ENCODE measurements at regions not wholly inside any gene's neighbourhood (a gene's known extent, or its start where the extent isn't known, plus 50 kb on each side); places are given as distances from the start of the nearest gene placed in this dataset.

DNA sequence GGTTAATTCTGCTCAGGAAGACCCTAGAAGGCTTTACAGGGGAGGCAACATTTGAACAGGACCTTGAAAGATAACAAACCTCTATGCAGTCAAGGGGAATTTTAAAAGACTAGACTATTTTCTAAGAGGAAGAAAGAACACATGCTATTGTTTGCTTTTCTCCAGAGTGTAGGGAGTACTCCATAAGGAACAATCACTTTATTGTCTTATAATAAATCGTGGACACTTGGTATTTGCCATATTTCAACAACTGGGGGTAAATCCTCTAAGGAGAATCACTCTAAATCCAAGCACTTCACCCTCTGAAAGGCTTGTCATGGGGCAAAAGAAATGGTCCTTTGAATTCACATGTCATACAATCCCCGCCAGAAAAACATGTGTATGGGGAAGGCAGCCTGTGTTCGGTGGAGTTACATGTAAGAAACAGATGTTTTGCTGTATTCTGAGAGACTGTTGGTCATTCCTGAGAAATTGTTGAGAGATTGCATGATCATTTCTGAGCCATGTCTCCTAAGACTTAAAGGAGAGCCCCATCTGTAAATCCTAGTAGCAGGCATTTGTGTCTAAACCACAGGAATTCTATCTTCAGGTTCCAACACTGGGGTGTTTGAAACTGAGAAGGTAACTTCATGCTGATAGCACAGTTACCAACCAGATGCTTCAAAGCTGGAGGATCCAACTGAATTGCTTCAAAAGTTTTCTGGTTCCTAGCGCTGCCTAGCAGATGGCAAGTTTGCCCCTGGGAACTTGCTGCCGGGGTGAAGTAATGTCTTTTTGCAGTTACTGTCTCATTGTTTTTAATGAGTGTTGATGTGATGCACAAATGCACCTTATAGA lies 66.8 kb downstream of the FZD4 start:
- H3K36me3 ChIP-seq = no peaks in the 10 kb centered on the region
- WGBS, 2 donors = 78 to 89% methylated on average over 5 of the region's 5 CpGs
- intact Hi-C loops (cut with DNase I) = no loop called here
- TF ChIP-seq, protein P1, sequence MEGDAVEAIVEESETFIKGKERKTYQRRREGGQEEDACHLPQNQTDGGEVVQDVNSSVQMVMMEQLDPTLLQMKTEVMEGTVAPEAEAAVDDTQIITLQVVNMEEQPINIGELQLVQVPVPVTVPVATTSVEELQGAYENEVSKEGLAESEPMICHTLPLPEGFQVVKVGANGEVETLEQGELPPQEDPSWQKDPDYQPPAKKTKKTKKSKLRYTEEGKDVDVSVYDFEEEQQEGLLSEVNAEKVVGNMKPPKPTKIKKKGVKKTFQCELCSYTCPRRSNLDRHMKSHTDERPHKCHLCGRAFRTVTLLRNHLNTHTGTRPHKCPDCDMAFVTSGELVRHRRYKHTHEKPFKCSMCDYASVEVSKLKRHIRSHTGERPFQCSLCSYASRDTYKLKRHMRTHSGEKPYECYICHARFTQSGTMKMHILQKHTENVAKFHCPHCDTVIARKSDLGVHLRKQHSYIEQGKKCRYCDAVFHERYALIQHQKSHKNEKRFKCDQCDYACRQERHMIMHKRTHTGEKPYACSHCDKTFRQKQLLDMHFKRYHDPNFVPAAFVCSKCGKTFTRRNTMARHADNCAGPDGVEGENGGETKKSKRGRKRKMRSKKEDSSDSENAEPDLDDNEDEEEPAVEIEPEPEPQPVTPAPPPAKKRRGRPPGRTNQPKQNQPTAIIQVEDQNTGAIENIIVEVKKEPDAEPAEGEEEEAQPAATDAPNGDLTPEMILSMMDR (IDR thresholded peaks at IDR 0.05) = no peak
- TF ChIP-seq POLR2A (IDR thresholded peaks at IDR 0.05) = no peak
- no peak overlapping the region for H3K4me3 ChIP-seq (replicated peaks in 1 of 3)
- H3K9me3 ChIP-seq = no peaks in the 10 kb centered on the region
- no peaks in the 10 kb centered on the region for H3K27me3 ChIP-seq
- DNase-seq = no peak
- no peak overlapping the region for H3K27ac ChIP-seq
- H3K4me1 ChIP-seq = no peaks in the 10 kb centered on the region

DNA sequence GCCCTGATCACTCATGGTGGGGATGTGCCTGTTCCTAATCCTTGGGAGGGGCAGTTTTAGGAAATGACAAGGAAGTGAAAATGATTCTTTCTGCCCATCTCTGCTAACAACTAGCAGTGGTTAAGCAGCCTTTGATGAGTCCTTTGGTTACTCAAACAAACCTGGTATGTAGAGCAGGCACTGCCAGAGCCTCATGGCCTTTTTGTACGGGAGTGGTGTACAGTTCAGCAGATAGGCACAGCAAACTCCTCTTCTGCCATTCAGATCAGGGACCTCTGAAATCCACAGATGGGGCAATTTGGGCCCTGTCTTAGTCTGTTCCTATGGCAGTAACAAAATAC lies 66.2 kb downstream of the FZD4 start:
- Histone ChIP-seq H3K27ac (no peak overlapping the region), H3K4me3 (replicated peaks in 1 of 3) (no peak overlapping the region), H3K9me3 (no peaks in the 10 kb centered on the region), H3K27me3 (no peaks in the 10 kb centered on the region), H3K4me1 (no peaks in the 10 kb centered on the region), H3K36me3 (no peaks in the 10 kb centered on the region)
- WGBS, 2 donors = 56 to 88% methylated on average over 1 of the region's 1 CpG
- intact Hi-C loops (cut with DNase I) = no loop called here
- no peak for TF ChIP-seq POLR2A (IDR thresholded peaks at IDR 0.05)
- TF ChIP-seq, protein P1 (IDR thresholded peaks at IDR 0.05) = no peak
- no peak for DNase-seq

DNA sequence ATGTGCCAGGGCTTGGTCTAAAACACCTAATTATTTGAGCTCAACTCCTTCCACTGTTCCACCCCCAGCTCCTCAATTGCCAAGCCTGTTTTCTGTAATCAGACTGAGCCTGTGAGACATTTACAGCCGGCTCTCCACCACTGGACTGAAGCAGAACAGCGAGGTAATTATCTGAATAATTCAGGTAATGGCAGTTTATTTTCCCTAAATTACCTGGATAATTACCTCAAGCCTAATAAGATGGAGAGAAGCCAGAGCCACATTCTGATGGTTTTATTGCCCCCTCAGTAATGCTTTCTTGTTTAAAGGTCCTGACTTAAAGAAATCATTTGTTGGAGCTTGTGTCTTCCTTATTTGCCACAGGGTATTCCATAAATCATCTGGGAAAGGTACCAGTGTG lies 64.2 kb downstream of the FZD4 start:
- TF ChIP-seq, protein P1 (IDR thresholded peaks at IDR 0.05) = no peak
- TF ChIP-seq POLR2A (IDR thresholded peaks at IDR 0.05) = no peak
- DNase-seq = no peak
- Histone ChIP-seq H3K27ac (no peak overlapping the region), H3K9me3 (no peaks in the 10 kb centered on the region), H3K27me3 (no peaks in the 10 kb centered on the region), H3K4me1 (no peaks in the 10 kb centered on the region), H3K36me3 (no peaks in the 10 kb centered on the region), H3K4me3 (replicated peaks in 1 of 3) (no peak overlapping the region)
- intact Hi-C loops (cut with DNase I) = no loop called here
- 91 to 100% methylated on average over 2 of the region's 2 CpGs for WGBS, 2 donors

DNA sequence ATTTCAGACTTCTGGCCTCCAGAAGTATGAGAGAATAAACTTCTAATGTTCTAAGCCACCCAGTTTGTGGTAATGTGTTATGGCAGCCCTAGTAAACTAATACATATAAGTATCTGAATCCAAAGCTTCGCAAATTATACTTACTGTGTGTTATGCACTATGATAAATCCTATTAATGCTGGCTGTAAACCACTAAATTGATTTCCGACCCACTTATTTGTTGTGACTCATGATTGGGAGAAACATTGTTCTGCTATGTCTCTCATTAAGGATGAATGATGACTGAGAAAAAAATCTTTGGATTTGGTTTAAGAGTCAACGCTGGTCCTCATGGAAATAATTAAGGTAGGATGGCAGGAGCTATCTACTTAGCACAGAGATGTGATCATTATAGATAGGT lies 62.0 kb downstream of the FZD4 start:
- DNase-seq = no peak
- no peak for TF ChIP-seq POLR2A (IDR thresholded peaks at IDR 0.05)
- no peaks in the 10 kb centered on the region for H3K36me3 ChIP-seq

More for the DNA sequence above, 62.0 kb downstream of the FZD4 start:
- intact Hi-C loops (cut with DNase I) = no loop called here
- Histone ChIP-seq H3K27me3 (no peaks in the 10 kb centered on the region), H3K9me3 (no peaks in the 10 kb centered on the region), H3K4me3 (replicated peaks in 1 of 3) (no peak overlapping the region), H3K27ac (no peak overlapping the region), H3K4me1 (peaks cover 0 to 7% of the 10 kb centered on the region in 2 donors)
- WGBS, 2 donors = 94% methylated on average over 3 of the region's 3 CpGs
